ENCODE measurements at regions not wholly inside any gene's neighbourhood (a gene's known extent, or its start where the extent isn't known, plus 50 kb on each side); places are given as distances from the start of the nearest gene placed in this dataset.
"Not testable (repeated sequence)": the region's sequence is repeated elsewhere in the genome, so short reads cannot be mapped to it uniquely, and the experiment has no call there.

GRCh38 chr10:35797187-35797586 lies 155.1 kb upstream of the FZD8 start:
- no peak for DNase-seq (ENCODE audit: low read depth)

DNA sequence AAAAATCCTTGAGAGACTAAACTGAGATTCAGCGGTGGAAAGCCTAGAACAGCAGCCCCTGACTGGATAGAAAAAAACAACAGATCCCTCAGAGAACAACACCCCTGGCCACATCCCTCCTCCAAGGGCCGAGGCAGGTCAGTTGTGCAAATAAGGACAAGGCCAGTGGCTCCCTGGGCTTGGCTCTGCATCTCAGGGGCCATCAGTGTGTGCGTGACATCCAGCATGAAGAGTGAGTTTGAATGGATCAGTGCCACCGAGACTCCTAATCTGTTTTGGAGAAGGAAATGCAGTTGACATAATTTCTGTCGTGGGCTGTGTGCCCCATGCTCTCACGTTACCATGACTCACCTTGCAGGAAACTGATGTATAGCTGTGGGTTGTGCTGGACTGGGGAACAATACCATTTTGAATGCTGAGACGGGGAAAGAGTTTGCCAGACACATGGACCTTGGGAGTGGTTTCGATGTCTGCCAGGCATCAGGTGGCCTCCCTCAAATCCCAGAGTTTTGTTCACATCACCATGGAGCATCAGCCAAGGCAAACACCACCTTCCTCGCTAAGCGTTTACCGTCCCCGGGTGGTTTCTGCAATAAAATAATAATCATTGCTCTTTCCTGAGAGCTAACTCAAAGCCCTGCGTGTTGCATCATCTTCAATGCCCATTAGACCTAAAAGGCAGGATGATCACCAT lies 153.2 kb upstream of the FZD8 start:
- DNase-seq (ENCODE audit: low read depth), result no peak

DNA sequence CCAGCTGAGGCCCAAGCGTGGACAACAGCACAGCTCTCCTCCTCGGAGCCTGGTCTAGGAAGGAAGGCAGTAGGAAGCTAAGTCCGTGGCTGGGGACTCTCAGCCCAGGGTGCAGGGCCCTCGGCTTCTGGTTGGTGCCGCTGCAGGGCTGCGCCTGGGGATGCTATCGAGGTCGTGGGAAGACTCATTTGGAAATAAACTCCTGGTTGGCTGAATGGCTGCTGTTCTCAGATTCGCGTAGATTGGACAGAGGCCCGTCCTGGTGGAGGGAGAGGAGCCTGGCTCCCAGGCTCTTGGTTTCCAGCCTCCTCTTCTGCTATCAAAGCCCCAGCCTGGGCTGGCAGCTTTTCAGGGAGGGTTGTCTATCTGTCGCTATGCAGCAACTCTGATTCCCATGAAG lies 152.6 kb upstream of the FZD8 start:
- no peak for DNase-seq (ENCODE audit: low read depth)

DNA sequence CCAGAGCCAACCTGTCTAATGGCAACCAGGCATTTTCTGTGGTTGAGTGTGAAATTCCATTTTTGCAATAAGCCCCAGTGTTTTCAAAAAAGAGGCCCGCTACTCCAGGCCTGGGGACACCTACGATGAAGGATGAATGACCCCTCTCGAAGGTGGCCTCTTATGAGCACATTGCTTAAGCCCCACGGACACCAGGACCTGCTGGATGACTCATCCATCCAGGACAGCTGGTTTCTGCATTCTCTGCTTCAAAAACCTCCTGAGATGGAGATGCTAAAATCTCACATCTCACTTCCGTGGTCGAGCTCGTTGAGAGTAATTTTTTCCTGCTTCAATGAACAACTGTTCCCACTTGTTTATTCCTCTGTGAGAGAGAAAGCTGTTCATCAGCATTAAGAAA lies 150.2 kb upstream of the FZD8 start:
- no peak for DNase-seq (ENCODE audit: low read depth)

DNA sequence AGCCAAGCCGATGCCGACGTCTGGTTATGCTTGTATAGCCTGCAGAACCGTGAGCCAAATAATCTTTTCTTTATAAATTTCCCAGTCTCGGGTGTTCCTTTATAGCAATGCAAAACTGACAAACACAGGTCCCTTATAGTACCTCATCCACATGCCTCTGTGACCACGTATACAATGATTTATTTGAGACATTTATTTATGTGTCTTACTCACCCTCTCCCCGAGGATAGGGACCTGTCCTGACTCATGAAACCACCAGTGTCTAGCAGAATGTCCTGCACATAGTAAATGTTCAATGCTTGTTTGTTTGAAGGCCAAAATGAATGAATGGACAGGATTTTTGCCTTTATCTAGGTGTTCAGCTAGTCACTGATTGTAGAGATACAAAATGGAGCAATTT lies 147.9 kb upstream of the FZD8 start:
- DNase-seq (ENCODE audit: low read depth), result no peak

GRCh38 chr10:35784751-35785150 lies 142.7 kb upstream of the FZD8 start:
- DNase-seq (ENCODE audit: low read depth), result no peak

- no peak for DNase-seq (ENCODE audit: low read depth)
These were observed 141.3 kb upstream of the FZD8 start for GRCh38 chr10:35783305-35783838.

DNA sequence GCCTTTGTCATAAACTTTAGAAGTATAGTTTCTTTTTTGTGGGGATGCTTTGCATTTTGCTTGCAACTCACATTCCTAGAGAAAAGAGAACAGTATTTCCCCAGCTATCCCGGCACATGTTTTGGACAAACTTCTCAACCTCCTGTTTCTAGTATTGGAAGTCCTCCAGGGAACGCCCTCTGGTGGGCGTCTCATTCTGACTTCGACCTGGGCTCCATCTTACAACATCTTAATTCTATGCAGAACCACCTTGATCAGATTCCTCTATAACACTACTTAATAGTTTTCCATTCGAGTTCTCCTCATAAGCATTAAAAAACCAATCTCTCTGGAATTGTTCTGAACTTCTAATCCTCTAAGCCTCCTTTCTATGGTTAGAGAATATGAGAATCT lies 139.5 kb upstream of the FZD8 start:
- no peak for DNase-seq (ENCODE audit: low read depth)

- DNase-seq (ENCODE audit: low read depth), result no peak
These were observed 139.0 kb upstream of the FZD8 start for GRCh38 chr10:35780970-35781642.

DNA sequence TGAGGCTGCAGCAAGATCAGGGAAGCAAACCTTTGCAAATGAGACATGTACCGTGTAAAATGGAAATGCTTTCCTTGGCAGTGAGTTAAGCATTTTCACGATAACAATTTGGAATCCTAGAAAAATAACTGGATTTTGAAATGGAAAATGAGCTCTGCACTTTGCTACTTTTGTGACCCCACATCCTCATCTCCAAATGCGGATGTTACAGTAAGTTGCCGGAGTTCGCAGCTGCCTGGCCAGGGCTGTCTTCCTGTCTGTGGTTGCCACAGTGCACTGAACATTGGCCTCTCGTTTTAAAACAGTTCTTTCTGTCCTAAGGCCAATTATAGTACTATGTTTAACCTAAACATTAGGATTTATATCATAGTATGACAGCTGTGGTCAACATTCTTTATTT lies 136.2 kb upstream of the FZD8 start:
- no peak for DNase-seq (ENCODE audit: low read depth)

GRCh38 chr10:35776557-35776956 lies 134.5 kb upstream of the FZD8 start:
- DNase-seq (ENCODE audit: low read depth), result not testable (repeated sequence)

- no peak for DNase-seq (ENCODE audit: low read depth)
These were observed 132.0 kb upstream of the FZD8 start for GRCh38 chr10:35774109-35774508.

DNA sequence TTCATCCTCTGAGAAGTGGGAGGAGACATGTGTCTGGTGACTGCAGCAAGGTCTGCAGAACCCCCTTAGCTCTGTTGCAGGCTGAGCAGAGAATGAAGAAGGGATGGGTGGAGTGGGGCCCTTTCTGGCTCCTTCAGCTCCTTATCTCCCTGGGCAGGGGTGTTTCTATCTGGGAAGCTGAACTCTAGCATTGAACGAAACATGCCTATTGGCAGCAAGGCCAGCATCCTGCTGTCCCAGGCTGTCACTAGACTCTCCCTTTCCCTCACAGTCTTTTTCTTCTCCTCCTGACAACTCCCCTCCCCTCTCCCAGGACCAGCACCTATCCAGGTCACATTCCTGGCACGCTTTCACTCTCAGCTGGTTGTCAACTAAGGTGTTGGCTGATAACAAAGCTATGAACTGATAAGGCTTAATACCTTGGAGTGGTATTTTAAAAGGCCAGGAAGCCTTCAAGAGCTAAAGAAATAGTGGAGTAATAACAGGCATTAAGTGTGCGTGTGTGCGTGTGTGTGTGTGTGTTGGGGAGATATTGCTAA lies 128.8 kb upstream of the FZD8 start:
- DNase-seq (ENCODE audit: low read depth), result no peak

DNA sequence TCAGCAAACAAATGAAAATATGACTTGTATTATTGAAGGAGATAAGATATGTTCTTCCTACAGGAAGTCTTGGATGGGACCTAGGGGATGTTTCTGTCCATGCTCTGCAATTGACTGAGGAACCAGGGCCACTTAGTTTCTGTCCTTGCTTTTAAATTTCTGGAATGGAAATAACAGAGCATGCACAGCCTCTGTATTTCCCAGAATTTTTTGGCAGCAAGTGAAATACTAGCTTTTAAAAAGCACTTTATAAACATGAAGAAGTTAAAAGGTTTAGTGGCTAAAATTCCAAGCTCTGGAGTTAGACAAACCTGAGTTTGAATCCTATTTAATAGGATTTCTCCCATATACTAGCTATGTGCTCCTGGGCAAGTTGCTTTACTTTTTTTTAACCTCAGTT lies 127.7 kb upstream of the FZD8 start:
- no peak for DNase-seq (ENCODE audit: low read depth)

DNA sequence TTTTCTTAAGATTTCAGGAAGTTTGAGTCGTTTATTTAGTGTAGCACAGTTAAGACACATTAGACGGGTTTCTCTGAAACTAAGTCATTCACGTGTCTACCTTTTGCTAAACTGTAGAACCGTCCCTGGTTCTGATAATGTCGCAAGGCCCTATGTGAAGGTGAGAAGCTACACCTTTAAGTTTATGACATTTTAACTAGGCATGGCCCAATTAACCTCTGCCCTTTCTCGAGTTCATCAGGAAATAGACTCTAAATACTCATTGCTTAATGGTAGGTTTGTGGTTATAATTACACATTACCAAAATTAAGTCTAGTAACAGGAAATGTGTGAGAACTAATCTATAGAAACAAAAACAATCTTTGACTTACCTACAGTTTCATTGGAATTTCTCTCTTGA lies 126.6 kb upstream of the FZD8 start:
- no peak for DNase-seq (ENCODE audit: low read depth)

DNA sequence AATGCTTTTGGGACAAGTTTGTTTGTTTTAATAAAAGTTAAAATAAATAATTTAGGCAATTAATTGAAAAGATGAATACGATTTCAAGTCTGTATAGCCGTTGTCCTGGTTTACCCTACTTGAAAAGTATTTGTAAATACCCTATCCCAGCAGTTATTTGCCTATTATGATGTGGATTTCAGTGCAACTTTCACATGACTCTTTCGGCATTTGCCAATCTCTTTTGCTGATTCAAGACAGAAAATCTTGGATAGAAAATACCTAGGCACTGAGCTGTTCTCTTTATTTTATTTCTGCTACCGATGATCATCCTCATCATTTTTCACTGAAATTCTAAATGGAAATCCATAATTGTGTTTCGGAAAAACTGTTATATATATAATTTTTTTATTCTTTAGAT lies 125.9 kb upstream of the FZD8 start:
- no peak for DNase-seq (ENCODE audit: low read depth)

DNA sequence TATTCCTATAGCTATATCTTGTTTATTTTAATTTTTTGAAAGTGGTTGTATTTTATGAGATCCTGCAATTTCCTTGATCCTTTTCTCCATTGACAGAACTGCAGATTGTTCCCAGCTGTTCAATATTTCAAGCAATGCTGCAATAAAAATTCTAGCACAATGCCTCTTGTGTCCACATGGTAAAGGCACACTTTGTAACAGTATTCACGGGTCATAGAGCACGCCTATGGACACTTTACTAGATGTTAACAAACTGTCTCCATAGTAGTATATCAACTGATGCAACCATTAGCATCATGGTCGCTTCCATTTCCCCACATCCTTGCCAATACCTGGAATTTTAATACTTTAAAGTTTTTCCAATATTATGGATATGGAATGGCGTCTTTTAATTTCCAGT lies 123.9 kb upstream of the FZD8 start:
- no peak for DNase-seq (ENCODE audit: low read depth)

GRCh38 chr10:35765066-35765527 lies 123.0 kb upstream of the FZD8 start:
- DNase-seq (ENCODE audit: low read depth), result no peak

DNA sequence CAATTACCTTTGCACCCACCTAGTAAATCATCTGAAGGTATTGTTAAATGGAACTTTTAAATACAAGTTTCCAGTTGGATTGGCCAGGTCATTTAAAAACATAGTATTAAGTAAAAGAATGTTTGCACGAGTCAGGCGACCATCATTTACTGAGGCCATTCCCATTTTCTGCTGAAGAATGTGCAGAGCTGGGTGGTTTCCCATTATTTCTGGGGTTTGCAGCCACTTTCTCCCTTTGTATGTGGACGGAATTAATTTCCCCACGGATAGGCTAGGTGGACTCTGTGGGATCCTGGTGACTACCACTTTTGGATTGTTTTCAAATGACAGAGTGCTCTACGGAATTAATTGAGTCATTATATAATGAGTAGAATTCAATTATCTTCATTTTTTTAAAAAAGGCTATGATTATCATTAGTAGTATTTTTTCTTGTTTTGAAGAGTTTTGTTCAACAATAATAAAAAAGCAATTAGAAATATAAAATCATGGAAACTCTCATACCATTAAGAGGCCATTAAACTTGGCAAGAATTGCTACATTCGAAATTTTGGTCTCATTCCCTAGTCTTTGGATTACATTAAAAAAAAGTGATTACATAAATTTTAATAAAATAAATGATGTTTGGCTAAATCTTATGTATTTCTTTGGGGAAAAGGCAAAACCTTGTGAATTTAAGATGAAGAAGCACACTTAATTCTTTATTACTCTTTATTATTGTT lies 120.4 kb upstream of the FZD8 start:
- DNase-seq (ENCODE audit: low read depth), result no peak

- DNase-seq (ENCODE audit: low read depth), result peak; percentile 90
These were observed 116.0 kb upstream of the FZD8 start for GRCh38 chr10:35758076-35758475.

- DNase-seq (ENCODE audit: low read depth), result no peak
These were observed 112.4 kb upstream of the FZD8 start for GRCh38 chr10:35754519-35754918.
